ENCODE measurements at regions not wholly inside any gene's neighbourhood (a gene's known extent, or its start where the extent isn't known, plus 50 kb on each side); places are given as distances from the start of the nearest gene placed in this dataset.

DNA sequence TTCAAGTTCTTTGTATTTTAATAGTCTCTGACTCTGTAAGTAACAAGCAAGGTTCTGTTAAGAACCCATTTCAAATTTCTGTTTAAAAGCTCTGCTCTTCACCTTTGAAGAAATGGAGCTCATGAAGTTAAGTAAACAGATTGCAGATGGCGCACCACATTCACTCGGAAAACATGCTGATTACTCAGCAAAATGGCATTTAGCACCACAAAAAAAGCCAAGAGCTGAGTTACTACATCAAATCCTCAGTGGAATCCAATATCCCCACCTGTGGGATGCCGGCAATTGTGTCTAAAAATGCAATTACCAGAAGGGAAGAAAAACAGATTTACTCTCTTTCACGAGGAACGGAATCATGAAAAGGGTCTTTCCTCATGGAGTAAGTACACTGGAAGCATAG, 758.0 kb downstream of the NTRK3 start:
- ChIA-PET CTCF (interaction anchor here (1.1 kb wide), 1 partner anchor 156 kb away, joined by 3 read pairs; no protein-coding TSS in a partner anchor), POLR2A (no interaction called here)
- Histone ChIP-seq H3K27ac (ENCODE audit: extremely low read depth, low read depth, low read length) (no peak overlapping the region), H3K4me3 (ENCODE audit: low read depth, low read length) (no peak overlapping the region), H3K36me3 (ENCODE audit: control insufficient read depth in 2 of 2, insufficient read depth in 1 of 2, low read length in 2 of 2) (no peaks in the 10 kb centered on the region), H3K9me3 (ENCODE audit: control insufficient read depth, insufficient read depth, low read depth, low read length) (no peaks in the 10 kb centered on the region), H3K4me1 (ENCODE audit: control insufficient read depth, insufficient read depth, low read length) (0 out of 2 replicates have a peak, but pooled peaks cover 2% of the 10 kb centered on the region)
- TF ChIP-seq SCRT2 (tag by site-specific recombination; IDR thresholded peaks at IDR 0.05) (no peak), ZNF843 (tag by site-specific recombination; IDR thresholded peaks at IDR 0.05) (no peak), ZNF140 (tag by site-specific recombination; IDR thresholded peaks at IDR 0.05) (no peak), ZFP41 (tag by site-specific recombination; IDR thresholded peaks at IDR 0.05; ENCODE audit: borderline replicate concordance) (no peak), ZNF16 (tag by site-specific recombination; IDR thresholded peaks at IDR 0.05; ENCODE audit: low read depth) (no peak), ZNF37A (tag by site-specific recombination; IDR thresholded peaks at IDR 0.05) (no peak), OSR2 (tag by site-specific recombination; IDR thresholded peaks at IDR 0.05) (no peak), ZNF266 (tag by site-specific recombination; IDR thresholded peaks at IDR 0.05; ENCODE audit: low read depth) (no peak), ZNF211 (tag by site-specific recombination; IDR thresholded peaks at IDR 0.05; ENCODE audit: low read depth) (no peak), ZNF558 (tag by site-specific recombination; IDR thresholded peaks at IDR 0.05) (no peak), ZNF354C (tag by site-specific recombination; IDR thresholded peaks at IDR 0.05; ENCODE audit: borderline replicate concordance, low read depth) (no peak), ZNF324 (tag by site-specific recombination; IDR thresholded peaks at IDR 0.05) (no peak), ZNF311 (tag by site-specific recombination; IDR thresholded peaks at IDR 0.05; ENCODE audit: borderline replicate concordance) (no peak), ZNF664 (tag by site-specific recombination; IDR thresholded peaks at IDR 0.05) (no peak), HOXD13 (CRISPR knock-in tag; IDR thresholded peaks at IDR 0.05; ENCODE audit: borderline replicate concordance) (no peak), ZBTB1 (tag by site-specific recombination; IDR thresholded peaks at IDR 0.05) (no peak), ZBTB17 (tag by site-specific recombination; IDR thresholded peaks at IDR 0.05) (no peak), AEBP2 (tag by site-specific recombination; IDR thresholded peaks at IDR 0.05; ENCODE audit: borderline replicate concordance) (no peak)

DNA sequence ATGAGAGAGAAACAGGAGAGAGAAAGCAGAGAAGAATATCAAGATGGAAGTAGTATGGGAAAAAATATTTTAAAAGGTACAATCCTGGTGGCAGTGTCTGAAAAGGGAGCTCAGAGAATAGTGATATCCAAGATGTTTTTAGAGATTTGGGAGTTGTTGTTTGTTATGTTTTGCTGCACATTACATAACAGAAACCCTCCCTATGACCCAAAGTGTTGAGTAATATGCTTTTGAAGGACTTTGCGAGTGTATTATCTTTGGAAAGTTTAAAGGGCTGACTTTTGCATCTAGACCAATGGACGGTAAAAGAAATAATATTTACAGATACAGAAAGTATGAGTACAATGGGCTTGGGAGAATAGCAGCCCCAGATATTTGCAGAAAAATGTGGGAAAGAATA, 759.7 kb downstream of the NTRK3 start:
- TF ChIP-seq ZNF560 (tag by site-specific recombination; IDR thresholded peaks at IDR 0.05; ENCODE audit: borderline replicate concordance) = no peak
- Histone ChIP-seq H3K9me3 (ENCODE audit: control insufficient read depth, insufficient read depth, low read depth, low read length) (no peaks in the 10 kb centered on the region), H3K4me3 (ENCODE audit: low read depth, low read length) (no peak overlapping the region), H3K27ac (ENCODE audit: extremely low read depth, low read depth, low read length) (no peak overlapping the region), H3K4me1 (ENCODE audit: control insufficient read depth, insufficient read depth, low read length) (0 out of 2 replicates have a peak, but pooled peaks cover 2% of the 10 kb centered on the region), H3K36me3 (ENCODE audit: control insufficient read depth in 2 of 2, insufficient read depth in 1 of 2, low read length in 2 of 2) (no peaks in the 10 kb centered on the region)
- POLR2A ChIA-PET = no interaction called here
- CTCF ChIA-PET = no interaction called here

GRCh38 chr15:87496109-87496508, 760.4 kb downstream of the NTRK3 start:
- ChIA-PET POLR2A (no interaction called here), CTCF (interaction anchor here (1.1 kb wide), 1 partner anchor 109 kb away, joined by 4 read pairs; no protein-coding TSS in a partner anchor)
- no peak overlapping the region for H3K27ac ChIP-seq (ENCODE audit: extremely low read depth, low read depth, low read length)
- no peaks in the 10 kb centered on the region for H3K36me3 ChIP-seq (ENCODE audit: control insufficient read depth in 2 of 2, insufficient read depth in 1 of 2, low read length in 2 of 2)
- H3K4me1 ChIP-seq (ENCODE audit: control insufficient read depth, insufficient read depth, low read length) = 0 out of 2 replicates have a peak, but pooled peaks cover 2% of the 10 kb centered on the region
- no peak overlapping the region for H3K4me3 ChIP-seq (ENCODE audit: low read depth, low read length)
- H3K9me3 ChIP-seq (ENCODE audit: control insufficient read depth, insufficient read depth, low read depth, low read length) = no peaks in the 10 kb centered on the region
- TF ChIP-seq ZNF473 (tag by site-specific recombination; IDR thresholded peaks at IDR 0.05) = no peak
- no peak for TF ChIP-seq ZNF792 (tag by site-specific recombination; IDR thresholded peaks at IDR 0.05)
- TF ChIP-seq ZNF202 (tag by site-specific recombination; IDR thresholded peaks at IDR 0.05; ENCODE audit: borderline replicate concordance) = no peak
- TF ChIP-seq SP3 (tag by site-specific recombination; IDR thresholded peaks at IDR 0.05) = no peak
- no peak for TF ChIP-seq ZNF510 (tag by site-specific recombination; IDR thresholded peaks at IDR 0.05; ENCODE audit: insufficient replicate concordance)
- TF ChIP-seq ZNF23 (tag by site-specific recombination; IDR thresholded peaks at IDR 0.05; ENCODE audit: borderline replicate concordance) = no peak
- TF ChIP-seq TSHZ1 (tag by site-specific recombination; IDR thresholded peaks at IDR 0.05; ENCODE audit: borderline replicate concordance) = no peak
- TF ChIP-seq, protein P1, sequence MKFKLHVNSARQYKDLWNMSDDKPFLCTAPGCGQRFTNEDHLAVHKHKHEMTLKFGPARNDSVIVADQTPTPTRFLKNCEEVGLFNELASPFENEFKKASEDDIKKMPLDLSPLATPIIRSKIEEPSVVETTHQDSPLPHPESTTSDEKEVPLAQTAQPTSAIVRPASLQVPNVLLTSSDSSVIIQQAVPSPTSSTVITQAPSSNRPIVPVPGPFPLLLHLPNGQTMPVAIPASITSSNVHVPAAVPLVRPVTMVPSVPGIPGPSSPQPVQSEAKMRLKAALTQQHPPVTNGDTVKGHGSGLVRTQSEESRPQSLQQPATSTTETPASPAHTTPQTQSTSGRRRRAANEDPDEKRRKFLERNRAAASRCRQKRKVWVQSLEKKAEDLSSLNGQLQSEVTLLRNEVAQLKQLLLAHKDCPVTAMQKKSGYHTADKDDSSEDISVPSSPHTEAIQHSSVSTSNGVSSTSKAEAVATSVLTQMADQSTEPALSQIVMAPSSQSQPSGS (tag by site-specific recombination; IDR thresholded peaks at IDR 0.05; ENCODE audit: low read depth) = no peak
- no peak for TF ChIP-seq ZFP69B (tag by site-specific recombination; IDR thresholded peaks at IDR 0.05)
- TF ChIP-seq ZBTB48 (tag by site-specific recombination; IDR thresholded peaks at IDR 0.05) = no peak
